GM19468 (cell line): ENCODE measurements at regions not wholly inside any gene's neighbourhood (a gene's known extent, or its start where the extent isn't known, plus 50 kb on each side); places are given as distances from the start of the nearest gene placed in this dataset.
"Not testable (repeated sequence)": the region's sequence is repeated elsewhere in the genome, so short reads cannot be mapped to it uniquely, and the experiment has no call there.

Experiments used
- ATAC-seq: cut with Tn5 transposase; IDR thresholded peaks from one replicate; pipeline ENCODE4 v1.9.1; 2021; ENCODE audit warnings: mild to moderate bottlenecking, moderate library complexity, moderate number of reproducible peaks; ENCODE audit not compliant: unreplicated experiment; ENCODE audit errors: extremely low read depth

DNA sequence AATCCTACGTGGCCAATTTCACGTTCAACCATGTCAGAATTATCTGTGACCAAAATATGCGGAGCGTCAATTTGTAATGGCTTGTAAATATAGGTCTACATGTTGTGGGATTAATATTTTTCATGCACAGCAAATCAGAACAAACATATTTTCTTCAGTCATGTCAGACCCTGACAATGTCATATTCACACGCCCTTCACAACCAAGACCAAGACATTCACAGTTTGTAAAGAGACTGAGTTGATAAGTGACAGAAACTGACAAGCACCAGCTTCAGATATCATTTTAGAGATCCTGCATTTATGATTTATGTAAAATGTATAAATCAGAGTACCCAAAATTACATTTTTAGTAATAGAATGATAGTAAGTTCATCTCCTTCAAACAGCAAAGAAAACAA, 57.3 kb upstream of the NOVA1 start:
- no peak for ATAC-seq

DNA sequence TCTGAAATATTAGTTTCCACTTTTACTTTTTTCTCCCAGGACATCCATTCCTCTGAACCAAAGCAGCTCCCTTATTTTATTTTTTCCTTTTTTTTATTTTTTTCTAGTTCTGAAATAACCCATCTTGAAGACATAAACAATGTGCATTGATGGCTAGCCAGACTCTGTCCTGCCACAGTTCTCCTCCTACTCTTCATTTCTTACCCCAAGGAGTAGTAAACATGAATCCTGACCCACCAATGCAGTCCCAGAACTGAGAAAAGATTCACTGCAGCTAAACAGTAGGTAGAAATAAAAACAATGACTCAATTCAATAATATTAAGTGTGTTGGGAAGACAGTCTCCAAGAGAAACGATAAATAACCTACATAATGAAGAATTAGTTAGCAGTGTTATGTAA, 65.7 kb upstream of the NOVA1 start:
- ATAC-seq: no peak

- ATAC-seq: not testable (repeated sequence)
Measured at GRCh38 chr14:26678732-26679420, 81.0 kb upstream of the NOVA1 start.

DNA sequence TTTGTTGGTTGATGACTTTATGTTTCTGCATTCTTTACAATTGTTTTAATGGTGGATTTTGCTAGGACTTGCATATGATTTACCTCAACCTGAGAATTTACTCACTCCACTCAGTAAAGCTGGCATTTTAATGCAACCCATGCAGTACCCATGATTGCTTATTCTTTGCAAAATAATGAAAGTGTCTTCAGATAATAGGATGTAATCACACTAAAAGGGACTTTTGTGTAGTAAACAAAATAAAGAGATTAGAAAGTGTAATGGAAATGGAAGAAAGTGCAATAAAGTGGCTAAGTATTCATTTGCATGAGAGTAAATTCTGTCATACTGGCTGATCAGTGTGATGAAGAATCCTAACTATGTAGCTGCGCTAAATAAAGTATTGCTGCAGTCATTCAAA, 87.6 kb upstream of the NOVA1 start:
- ATAC-seq: no peak

- ATAC-seq: no peak
Measured at GRCh38 chr14:26687301-26687837, 89.5 kb upstream of the NOVA1 start.

DNA sequence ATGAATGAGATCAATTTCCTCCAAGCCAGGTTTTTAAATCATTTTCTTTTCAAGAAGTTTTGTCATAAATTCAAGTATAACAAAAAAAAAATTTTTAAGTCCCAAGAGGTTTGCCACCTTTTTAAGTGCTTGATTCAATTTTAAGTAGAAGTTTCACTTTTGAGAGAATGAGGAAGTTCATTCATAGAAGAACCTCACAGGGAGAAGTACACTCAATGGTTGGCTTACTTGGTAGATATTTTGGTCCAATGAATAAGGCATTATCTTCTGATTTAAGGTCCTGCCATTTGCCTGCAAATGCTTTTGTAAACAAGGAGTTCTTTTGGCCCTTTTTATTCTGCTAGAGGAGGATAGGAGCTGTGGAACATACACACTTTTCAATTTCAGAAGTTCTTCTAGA, 96.7 kb upstream of the NOVA1 start:
- no peak for ATAC-seq

DNA sequence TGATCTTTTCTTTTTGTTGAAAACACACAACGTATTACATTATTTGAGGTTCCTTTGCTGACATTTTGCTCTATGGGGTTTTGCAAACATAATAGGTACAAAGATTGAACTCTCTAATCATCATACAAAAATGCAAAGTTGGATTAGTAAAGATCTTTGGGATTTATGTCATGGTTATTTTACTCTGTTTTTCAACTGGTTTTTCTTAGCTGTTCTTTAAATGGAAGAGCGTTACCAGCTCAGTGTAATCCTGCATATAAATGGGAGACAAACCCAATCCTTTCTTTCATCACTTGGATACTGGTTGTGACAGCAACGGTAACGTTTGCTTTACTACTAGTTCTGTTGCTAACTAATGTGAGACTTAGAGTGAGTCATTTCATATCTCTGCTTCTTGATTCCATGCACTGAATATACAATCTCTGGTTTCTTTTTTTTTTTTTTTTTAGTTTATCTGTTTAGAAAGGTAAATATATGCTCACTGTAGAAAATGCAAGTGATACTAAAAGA, 104.9 kb upstream of the NOVA1 start:
- no peak for ATAC-seq

DNA sequence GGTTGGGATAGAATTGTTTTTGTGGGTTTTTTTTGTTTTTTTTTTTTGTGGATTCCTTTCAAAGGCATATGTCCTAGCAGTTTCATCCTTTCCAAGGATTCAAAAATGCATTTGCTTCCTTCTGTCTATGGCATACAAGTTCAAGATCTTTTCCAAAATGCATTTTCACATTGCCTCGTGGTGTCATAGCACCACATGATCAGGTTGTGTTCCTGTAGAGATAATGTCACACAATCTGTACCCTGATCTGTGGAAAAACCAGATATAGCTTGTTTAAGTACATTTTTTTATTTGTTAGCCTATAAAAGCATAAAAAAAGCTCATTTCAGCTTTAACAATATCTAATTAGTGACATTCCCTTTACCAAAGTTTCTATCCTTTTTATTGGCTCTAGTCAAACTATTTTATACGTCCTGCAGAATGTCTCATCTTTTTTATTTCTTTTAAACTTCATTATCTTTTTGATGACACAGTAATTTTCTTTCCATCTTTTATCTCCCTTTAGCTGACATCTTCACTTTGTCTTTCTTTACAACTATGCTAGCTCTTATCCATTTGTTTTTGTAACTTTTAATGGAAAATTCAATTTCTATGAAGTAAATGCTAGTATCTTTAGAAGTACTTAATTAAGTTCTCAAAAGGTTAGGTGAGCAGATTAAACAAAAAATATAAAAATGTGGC, 106.0 kb upstream of the NOVA1 start:
- no peak for ATAC-seq

- ATAC-seq: no peak
Measured at GRCh38 chr14:26707234-26707633, 109.4 kb upstream of the NOVA1 start.

DNA sequence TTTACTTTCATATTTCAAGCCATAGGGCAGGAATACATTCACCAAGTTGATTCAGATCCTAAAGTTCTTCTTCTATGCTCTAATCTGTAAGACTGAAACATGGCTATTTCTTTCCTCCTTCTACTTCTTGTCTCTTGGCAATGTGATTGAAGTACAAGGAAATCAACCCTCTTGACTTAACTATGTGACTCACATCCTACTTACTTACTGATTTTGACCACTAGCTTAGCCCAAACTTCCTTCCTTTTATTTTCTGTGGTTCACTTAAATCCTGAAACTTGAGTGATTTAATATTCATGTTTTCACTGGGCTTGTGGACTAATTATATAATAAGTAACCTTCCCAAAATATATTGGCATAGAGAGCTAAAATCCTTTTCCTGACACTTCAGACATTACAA, 111.2 kb upstream of the NOVA1 start:
- no peak for ATAC-seq

GRCh38 chr14:26719514-26719913, 121.7 kb upstream of the NOVA1 start:
- ATAC-seq: no peak

DNA sequence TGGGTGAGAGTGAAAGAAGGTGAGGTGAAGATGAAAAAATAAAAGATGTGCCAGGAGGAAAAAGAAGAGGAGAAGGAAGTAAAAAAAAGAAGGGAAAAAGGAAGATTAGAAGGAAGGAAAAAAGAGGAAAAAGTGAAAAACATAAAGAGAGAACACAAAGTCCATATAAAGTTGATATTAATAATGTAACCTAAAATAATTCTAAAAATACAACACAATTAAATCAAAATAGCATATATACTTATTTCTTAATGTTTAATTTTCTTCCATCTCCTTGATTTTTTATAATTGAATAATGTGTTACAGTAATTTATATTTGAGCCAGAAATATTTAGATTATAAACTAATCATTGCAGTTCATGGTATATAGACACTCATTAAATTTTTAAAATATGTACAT, 124.4 kb upstream of the NOVA1 start:
- ATAC-seq: no peak

- no peak for ATAC-seq
Measured at GRCh38 chr14:26729851-26730250, 132.0 kb upstream of the NOVA1 start.

- no peak for ATAC-seq
Measured at GRCh38 chr14:26730929-26731618, 133.2 kb upstream of the NOVA1 start.

GRCh38 chr14:26735811-26736210, 138.0 kb upstream of the NOVA1 start:
- no peak for ATAC-seq

GRCh38 chr14:26738571-26738970, 140.7 kb upstream of the NOVA1 start:
- no peak for ATAC-seq

DNA sequence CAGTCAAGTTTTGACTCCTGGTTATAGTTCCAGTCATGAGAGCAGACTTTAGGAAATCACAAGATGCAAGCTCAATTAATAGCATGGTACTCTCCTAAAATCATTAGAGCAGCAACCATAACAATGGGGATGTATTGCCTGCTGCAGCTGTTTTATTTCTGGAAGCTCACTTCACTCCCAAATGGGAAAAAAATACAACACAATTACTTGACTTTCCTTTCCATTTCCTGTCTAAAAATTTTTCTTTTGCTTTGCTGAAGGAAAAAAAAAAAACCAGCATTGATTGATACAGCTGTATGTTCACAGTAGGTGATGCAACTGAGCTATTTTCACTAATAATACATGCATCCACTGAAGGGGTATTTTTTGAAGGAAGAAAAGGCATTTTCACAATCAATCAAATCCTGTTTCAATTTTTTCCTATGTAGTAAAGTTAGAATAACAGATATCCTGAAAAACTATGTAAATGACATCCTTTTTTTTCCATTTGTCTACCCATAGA, 143.9 kb upstream of the NOVA1 start:
- no peak for ATAC-seq

DNA sequence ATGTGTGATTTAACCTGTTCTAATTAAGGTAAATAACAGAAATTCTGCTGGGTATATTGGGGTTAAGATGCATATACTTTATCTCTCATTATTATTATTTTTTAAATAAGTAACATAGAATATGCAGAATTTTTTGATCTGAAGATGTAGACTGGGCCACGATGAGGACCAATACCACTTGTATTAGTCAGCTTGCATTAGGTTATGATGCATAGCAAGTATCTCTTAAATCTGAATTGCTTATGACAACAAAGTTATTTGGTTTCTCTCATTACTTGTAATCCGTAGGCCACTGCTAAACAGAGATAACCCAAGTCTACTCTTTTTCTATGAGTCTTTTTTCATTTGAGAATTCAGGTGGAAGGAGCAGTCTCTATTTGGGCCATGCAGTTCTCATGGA, 145.5 kb upstream of the NOVA1 start:
- ATAC-seq: no peak

- ATAC-seq: no peak
Measured at GRCh38 chr14:26744903-26745302, 147.1 kb upstream of the NOVA1 start.

DNA sequence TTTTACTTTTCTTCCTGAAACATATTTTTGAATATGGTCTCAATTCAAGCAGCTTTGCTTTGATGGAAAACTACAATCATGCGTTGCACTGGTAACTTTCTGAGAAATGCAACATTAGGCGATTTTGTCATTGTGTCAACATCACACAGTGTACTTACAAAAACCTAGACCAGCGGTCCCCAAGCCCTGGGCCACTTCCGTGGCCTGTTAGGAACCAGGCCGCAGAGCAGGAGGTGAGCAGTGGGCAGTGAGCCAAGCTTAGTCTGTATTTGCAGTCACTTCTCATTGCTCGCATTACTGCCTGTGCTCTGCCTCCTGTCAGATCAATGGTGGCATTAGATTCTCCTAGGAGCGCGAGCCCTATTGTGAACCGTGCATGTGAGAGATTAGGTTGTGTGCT, 163.7 kb upstream of the NOVA1 start:
- ATAC-seq: no peak

DNA sequence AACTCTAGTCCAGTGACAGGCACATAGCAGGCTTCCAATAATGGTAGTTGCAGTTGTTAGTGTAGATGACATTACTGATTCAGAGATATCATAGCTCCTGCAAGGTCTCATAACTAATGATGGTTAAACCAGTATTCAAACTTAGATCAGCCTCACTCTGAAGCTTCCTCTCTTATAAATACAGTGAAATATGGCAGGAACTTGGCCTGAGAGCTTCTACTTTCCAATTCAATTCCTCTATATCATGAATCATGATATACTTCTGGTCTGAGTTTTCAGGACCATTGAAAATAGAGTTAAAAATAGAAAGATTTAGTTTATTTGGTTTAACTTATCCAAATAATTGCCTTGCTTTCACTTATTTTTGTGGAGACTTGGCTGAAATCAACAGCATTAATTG, 167.5 kb upstream of the NOVA1 start:
- no peak for ATAC-seq
